Activated naive CD8-positive, alpha-beta T cell treated with anti-CD3 and anti-CD28 coated beads, Interleukin-2, amount 10 ng/mL, durations not matched to agents 7 days and 5 days (primary cell): ENCODE measurements at regions not wholly inside any gene's neighbourhood (a gene's known extent, or its start where the extent isn't known, plus 50 kb on each side); places are given as distances from the start of the nearest gene placed in this dataset.
"Not testable (repeated sequence)": the region's sequence is repeated elsewhere in the genome, so short reads cannot be mapped to it uniquely, and the experiment has no call there.

Experiments
- ATAC-seq: fragments of 150-1000 bp; cut with Tn5 transposase; one replicate; pipeline ENCODE4 v1.10.0; 2021; ENCODE audit warnings: low read depth, moderate library complexity
- POLR2A ChIA-PET: fragments of 350-600 bp; sonication (Branson Sonifier 250); formaldehyde crosslinking; loops from one replicate; lab custom pipeline; 2021; ENCODE audit warnings: antibody characterized with exemption; lab: Charles Lee
- DNase-seq: peaks from one replicate; pipeline ENCODE4 v3.0.0; 2021
- H3K27ac Mint-ChIP-seq: one replicate; pipeline ENCODE4 v1.8.0; 2022; ENCODE audit warnings: mild to moderate bottlenecking, mixed read lengths
- H3K27me3 Mint-ChIP-seq: one replicate; pipeline ENCODE4 v1.8.0; 2022; ENCODE audit warnings: mild to moderate bottlenecking, moderate library complexity, mixed read lengths
- H3K36me3 Mint-ChIP-seq: one replicate; pipeline ENCODE4 v1.8.0; 2021; ENCODE audit warnings: mild to moderate bottlenecking, mixed read lengths
- H3K4me1 Mint-ChIP-seq: one replicate; pipeline ENCODE4 v1.8.0; 2021; ENCODE audit warnings: mixed read lengths
- H3K4me3 Mint-ChIP-seq: one replicate; pipeline ENCODE4 v1.8.0; 2022; ENCODE audit warnings: mild to moderate bottlenecking, moderate library complexity, mixed read lengths
- H3K9me3 Mint-ChIP-seq: one replicate; pipeline ENCODE4 v1.8.0; 2021; ENCODE audit warnings: mixed read lengths

DNA sequence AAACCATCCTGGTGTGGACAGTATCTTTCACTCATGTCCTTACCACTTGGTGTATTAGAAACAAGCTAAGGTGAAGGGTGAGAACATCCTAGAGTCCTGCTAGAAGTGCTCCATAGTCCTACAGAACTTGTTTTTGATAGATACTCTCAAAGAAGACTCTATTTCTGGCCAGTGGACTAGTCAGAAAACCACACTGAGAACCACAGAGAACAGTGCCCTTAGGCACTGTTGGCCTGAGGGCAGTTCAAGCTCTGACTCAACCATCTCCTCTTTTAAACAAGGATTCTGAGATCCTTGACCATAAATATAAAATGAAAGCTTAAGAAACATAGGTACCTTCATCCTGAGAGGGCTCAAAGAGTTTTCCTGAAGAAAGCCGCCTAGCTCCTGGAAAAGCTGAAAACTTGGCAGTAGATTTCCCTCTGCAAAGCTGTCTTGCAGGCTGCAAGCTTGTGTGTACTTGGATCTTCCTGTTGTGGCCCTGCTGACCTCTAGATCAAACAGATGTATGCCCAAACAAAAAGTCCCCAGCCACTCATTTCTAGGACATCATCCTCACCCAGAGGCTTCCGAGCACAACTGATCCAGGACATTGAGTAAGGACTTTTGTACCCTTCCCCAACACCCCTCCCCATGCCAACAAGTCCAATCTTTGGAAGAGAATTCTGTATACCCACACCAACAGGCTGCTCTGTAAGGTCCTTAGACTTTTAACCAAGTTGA lies 111.6 kb upstream of the CXCL13 start:
- Mint-ChIP-seq H3K27ac (no peak overlapping the region), H3K4me3 (no peak overlapping the region), H3K9me3 (no peaks in the 10 kb centered on the region), H3K36me3 (no peaks in the 10 kb centered on the region), H3K27me3 (peaks cover 10% of the 10 kb centered on the region), H3K4me1 (no peaks in the 10 kb centered on the region)
- no peak for DNase-seq
- no peak for ATAC-seq
- POLR2A ChIA-PET, result no interaction called here

DNA sequence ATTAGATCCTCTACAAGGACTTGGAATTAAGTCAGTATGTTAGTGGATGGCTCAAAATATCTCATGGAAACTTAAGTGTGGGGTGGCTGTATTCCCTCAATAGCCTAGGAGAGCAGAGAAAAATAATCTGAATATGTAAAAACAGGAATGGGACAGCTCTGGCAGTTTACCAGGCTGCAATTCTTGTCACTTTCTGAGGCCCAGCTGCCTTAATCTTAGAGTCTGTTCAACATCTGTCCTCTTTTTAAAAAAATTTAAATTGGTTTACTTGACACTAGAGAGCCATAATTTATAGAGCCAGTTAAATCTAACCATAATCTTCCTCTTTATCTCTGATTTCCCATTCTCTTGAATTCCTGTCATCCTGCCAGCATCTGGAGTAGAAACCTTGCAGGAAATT lies 109.2 kb upstream of the CXCL13 start:
- Mint-ChIP-seq H3K4me3 (no peak overlapping the region), H3K9me3 (no peaks in the 10 kb centered on the region), H3K4me1 (no peaks in the 10 kb centered on the region), H3K27ac (no peak overlapping the region), H3K27me3 (peaks cover 15% of the 10 kb centered on the region), H3K36me3 (no peaks in the 10 kb centered on the region)
- POLR2A ChIA-PET, result no interaction called here
- ATAC-seq (no peak), DNase-seq (no peak)

DNA sequence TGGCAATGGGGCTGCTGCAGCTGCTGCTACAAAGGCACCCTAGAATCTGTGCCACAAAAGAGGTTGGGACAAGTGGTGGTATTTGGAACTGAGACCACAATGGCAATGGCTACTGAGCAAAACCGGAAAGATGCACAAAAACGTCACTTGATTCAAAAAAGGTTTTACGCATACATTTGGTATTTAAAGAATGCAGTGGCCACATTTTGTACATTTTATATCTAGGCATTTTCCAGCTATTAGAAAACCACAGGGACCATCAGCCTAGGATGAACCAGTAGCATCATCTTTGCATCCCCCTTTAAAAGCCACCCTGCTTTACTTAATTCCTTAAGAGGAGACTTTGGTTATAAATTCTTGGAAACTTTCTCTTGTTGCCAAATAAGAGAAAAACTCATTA lies 104.8 kb upstream of the CXCL13 start:
- Mint-ChIP-seq H3K27ac (no peak overlapping the region), H3K36me3 (no peaks in the 10 kb centered on the region), H3K4me3 (no peak overlapping the region), H3K9me3 (no peaks in the 10 kb centered on the region), H3K4me1 (no peaks in the 10 kb centered on the region), H3K27me3 (peaks cover 26% of the 10 kb centered on the region)
- DNase-seq (no peak), ATAC-seq (no peak)
- POLR2A ChIA-PET, result no interaction called here

DNA sequence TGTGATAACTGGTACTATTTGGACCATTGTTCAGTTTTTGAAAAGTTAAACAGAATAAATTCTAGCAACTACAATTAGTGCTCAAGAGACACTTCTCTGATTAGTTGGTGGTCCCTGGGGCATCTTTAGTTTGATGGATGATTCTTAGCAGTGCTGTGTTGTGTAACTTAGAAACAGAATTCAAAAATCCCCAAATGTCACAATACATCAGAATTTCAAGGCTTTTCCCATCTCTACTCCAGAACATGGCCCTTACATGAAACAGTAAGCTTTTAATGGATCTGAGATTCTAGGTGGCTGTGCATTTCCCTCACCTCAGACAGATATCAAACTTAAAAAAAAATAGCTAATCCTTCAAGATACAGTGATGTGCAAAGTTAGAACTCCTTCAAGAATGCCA lies 104.4 kb upstream of the CXCL13 start:
- H3K27me3 Mint-ChIP-seq, result peaks cover 26% of the 10 kb centered on the region
- no peak overlapping the region for H3K27ac Mint-ChIP-seq
- no peak for ATAC-seq
- H3K4me3 Mint-ChIP-seq, result no peak overlapping the region
- no peaks in the 10 kb centered on the region for H3K4me1 Mint-ChIP-seq
- no peak for DNase-seq
- no peaks in the 10 kb centered on the region for H3K9me3 Mint-ChIP-seq
- POLR2A ChIA-PET, result no interaction called here
- H3K36me3 Mint-ChIP-seq, result no peaks in the 10 kb centered on the region

DNA sequence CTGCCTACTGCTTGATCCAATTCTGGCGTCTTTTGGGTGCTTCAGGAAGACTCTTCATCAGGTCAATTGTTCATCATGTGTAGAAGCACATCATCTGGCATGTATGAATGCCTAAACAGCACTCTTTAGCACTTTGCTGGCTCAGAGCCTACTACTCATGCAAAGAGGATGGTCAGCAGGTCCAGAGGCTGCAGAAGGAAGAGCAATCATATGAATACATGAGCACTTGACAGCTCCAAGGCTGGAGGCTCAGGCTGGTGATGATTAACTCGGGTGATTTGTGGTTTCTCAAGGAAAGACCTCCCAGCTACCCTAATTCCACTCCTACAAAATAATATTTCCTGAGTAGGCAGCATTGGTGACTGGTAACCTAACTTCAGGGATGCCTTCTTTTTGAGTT lies 103.8 kb upstream of the CXCL13 start:
- H3K36me3 Mint-ChIP-seq, result no peaks in the 10 kb centered on the region
- DNase-seq, result no peak
- H3K9me3 Mint-ChIP-seq, result no peaks in the 10 kb centered on the region
- H3K4me3 Mint-ChIP-seq, result no peak overlapping the region
- peaks cover 26% of the 10 kb centered on the region for H3K27me3 Mint-ChIP-seq
- POLR2A ChIA-PET, result no interaction called here
- no peaks in the 10 kb centered on the region for H3K4me1 Mint-ChIP-seq
- ATAC-seq, result no peak
- H3K27ac Mint-ChIP-seq, result no peak overlapping the region

DNA sequence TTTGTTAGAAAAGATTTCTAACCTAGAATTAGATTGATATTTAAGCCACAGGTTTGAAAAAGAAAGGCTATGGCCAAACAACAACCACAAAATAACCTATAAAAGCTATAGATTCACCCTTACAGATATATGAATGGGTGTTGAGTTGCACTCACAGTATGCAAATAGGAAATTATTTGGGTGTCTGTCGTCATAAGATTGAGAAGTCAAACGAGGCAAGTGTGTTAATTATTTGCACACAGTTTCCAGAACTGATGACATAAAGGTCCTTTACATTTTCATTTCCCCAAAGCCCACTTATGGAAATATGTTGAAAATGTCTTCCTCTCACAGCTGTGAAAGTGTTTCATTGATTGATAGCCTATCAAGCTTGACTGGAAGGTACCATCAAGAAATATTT lies 101.2 kb upstream of the CXCL13 start:
- no peaks in the 10 kb centered on the region for H3K9me3 Mint-ChIP-seq
- ATAC-seq, result no peak
- peaks cover 22% of the 10 kb centered on the region for H3K27me3 Mint-ChIP-seq
- no peaks in the 10 kb centered on the region for H3K4me1 Mint-ChIP-seq
- no peak for DNase-seq
- no peak overlapping the region for H3K4me3 Mint-ChIP-seq
- POLR2A ChIA-PET, result no interaction called here
- H3K27ac Mint-ChIP-seq, result no peak overlapping the region
- H3K36me3 Mint-ChIP-seq, result no peaks in the 10 kb centered on the region

DNA sequence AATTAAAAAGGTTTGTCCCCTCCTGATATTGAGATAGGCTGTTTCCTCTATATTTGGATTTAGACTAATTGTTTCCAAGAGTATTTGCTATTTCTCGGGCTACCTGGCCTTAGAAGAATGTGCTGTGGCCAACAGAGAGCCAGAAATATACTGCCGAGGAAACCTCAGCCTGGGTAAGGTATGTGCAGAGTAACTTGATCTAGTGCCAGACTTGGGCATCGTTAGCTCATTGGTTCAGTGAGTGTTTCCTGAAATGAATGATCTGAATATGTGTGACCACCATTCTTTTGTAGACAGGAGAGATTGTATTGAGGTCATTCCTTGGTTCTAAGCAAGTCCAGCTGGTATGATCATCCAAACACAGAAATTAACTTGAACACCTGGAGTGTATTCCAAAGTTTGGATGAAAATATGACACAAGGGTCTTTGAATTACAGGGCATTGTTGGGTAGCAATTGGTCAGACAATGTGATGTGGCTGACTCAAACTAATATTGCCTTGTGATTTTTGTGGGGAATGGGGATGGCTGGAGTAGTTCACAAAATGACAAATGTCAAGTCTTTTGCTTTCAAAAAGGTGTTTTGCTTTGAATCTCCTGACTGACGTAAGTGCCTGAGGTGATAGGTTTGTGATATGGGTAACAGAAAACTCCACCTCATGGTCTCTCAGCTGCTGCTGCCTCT lies 100.2 kb upstream of the CXCL13 start:
- no peaks in the 10 kb centered on the region for H3K36me3 Mint-ChIP-seq
- ATAC-seq (no peak), DNase-seq (no peak)
- POLR2A ChIA-PET, result no interaction called here
- H3K4me3 Mint-ChIP-seq, result no peak overlapping the region
- H3K27me3 Mint-ChIP-seq, result peaks cover 22% of the 10 kb centered on the region
- no peaks in the 10 kb centered on the region for H3K9me3 Mint-ChIP-seq
- no peak overlapping the region for H3K27ac Mint-ChIP-seq
- no peaks in the 10 kb centered on the region for H3K4me1 Mint-ChIP-seq

DNA sequence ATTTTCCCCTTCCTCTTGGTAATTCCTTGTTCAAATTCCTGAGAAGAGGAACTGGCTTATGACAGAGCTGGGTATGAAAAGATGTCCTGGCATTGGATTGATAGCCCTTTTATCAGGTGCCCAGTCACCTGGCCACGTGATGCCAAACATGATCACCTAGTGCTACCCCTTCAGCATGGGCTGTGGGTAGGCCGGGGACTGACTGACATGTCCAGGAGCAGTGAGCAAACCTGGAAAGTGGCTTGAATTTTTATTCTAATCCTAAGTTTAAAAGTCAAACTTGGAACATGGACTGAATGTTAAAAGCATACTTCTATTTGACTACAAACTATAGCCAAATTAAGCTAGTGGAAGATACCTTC lies 99.7 kb upstream of the CXCL13 start:
- POLR2A ChIA-PET, result no interaction called here
- Mint-ChIP-seq H3K27ac (no peak overlapping the region), H3K27me3 (peaks cover 22% of the 10 kb centered on the region), H3K36me3 (no peaks in the 10 kb centered on the region), H3K4me3 (no peak overlapping the region), H3K9me3 (no peaks in the 10 kb centered on the region), H3K4me1 (no peaks in the 10 kb centered on the region)
- ATAC-seq (no peak), DNase-seq (no peak)

DNA sequence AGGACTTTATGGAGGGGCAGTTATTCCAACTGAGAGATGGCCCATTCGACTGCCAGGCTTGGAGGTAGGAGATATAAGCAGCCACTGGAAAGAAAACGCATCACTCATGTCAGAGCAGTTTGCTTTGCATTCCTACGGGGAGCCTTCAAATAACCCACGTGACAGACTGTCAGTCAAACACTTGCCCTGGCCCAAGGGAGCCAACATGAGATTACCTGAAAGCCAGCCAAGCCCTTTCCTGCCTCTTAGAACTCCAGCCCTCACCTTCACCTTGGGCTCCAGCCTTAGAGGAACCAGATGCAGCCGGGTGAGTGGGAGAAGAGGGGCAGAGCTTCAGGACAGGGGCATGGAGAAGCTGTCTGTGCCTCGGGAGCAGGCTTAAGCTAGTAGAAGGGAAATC lies 95.3 kb upstream of the CXCL13 start:
- DNase-seq (no peak), ATAC-seq (no peak)
- Mint-ChIP-seq H3K27me3 (peaks cover under 1% of the 10 kb centered on the region), H3K9me3 (no peaks in the 10 kb centered on the region), H3K27ac (no peak overlapping the region), H3K4me1 (no peaks in the 10 kb centered on the region), H3K36me3 (no peaks in the 10 kb centered on the region), H3K4me3 (no peak overlapping the region)
- POLR2A ChIA-PET, result no interaction called here

DNA sequence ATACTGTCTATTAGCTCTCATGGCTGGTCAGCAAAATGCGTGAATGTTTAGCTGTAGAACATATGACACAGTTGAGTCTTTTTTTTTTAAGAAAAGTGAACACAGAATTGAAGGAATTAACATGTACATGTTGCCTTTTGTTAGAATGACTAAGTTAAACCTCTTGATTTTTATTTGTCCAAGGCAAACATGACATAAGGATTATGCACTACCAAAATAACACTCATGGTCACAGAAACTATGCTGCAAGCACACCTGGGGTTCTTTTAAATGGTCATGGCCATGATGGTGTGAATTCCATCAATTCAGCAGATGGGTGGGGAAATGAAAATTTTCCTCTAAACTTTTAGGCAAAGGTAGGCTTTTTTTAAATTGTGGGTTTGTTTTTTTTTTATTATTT lies 80.1 kb upstream of the CXCL13 start:
- no peaks in the 10 kb centered on the region for H3K36me3 Mint-ChIP-seq
- POLR2A ChIA-PET, result no interaction called here
- H3K4me3 Mint-ChIP-seq, result no peak overlapping the region
- no peak for DNase-seq
- ATAC-seq, result no peak
- H3K4me1 Mint-ChIP-seq, result no peaks in the 10 kb centered on the region
- H3K9me3 Mint-ChIP-seq, result peaks cover 4% of the 10 kb centered on the region
- no peak overlapping the region for H3K27ac Mint-ChIP-seq
- peaks cover 21% of the 10 kb centered on the region for H3K27me3 Mint-ChIP-seq

DNA sequence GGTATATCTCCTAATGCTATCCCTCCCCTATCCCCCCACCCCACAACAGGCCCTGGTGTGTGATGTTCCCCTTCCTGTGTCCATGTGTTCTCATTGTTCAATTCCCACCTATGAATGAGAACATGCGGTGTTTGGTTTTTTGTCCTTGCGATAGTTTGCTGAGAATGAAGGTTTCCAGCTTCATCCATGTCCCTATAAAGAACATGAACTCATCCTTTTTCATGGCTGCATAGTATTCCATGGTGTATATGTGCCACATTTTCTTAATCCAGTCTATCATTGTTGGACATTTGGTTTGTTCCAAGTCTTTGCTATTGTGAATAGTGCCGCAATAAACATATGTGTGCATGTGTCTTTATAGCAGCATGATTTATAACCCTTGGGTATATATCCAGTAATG lies 77.7 kb upstream of the CXCL13 start:
- POLR2A ChIA-PET, H3K4me3 Mint-ChIP-seq, H3K36me3 Mint-ChIP-seq, H3K4me1 Mint-ChIP-seq, ATAC-seq, H3K27ac Mint-ChIP-seq, DNase-seq, H3K9me3 Mint-ChIP-seq: not testable (repeated sequence)
- peaks cover 13% of the 10 kb centered on the region for H3K27me3 Mint-ChIP-seq

DNA sequence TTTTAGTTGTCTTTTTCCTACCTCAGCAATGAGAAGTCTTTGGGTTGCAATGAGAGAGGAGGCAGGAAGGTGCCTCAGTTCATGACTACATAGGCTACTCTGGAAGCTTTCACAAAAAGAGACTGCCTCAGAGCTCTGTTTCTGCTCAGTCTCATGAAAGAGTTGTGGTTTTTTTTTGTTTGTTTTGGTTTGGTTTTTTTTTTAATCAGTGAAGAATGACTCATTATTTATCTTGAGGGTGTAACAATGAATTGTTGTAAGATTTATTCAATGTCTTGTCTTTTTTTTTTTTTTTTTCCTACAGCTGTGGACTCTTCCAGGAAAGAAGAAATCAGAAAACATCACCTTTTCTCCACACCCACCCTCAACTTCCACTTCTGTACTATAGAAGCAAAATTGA lies 67.5 kb upstream of the CXCL13 start:
- Mint-ChIP-seq H3K27me3 (peaks cover 29% of the 10 kb centered on the region), H3K36me3 (no peaks in the 10 kb centered on the region), H3K9me3 (peaks cover 6% of the 10 kb centered on the region), H3K27ac (no peak overlapping the region), H3K4me1 (no peaks in the 10 kb centered on the region), H3K4me3 (no peak overlapping the region)
- POLR2A ChIA-PET, result no interaction called here
- DNase-seq, result no peak
- ATAC-seq, result no peak

DNA sequence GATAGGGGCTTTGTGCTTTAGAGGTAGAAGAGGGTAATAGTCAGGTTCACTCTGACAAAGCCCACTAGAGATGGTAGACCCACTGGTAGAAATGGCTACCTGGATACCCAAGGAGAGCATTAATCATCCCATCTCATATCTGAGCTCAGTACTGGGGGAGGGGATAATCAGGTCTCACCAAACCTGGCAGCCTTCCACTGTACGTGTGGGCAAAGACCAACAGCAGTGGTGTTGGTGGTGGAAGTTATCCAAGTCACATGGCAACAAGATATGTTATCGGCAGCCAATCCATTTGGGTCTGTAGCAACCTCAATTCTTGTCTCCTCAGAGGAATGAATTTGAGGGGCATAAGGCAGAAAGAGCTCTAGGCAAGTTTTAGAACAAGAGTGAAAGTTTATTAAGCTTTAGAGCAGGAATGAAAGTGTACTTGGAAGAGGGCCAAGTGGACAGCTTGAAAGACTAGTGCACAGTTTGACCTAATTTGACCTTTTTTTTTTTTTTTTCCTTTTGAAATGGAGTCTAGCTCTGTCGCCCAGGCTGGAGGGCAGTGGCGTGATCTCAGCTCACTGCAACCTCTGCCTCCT lies 67.0 kb upstream of the CXCL13 start:
- Mint-ChIP-seq H3K9me3 (peaks cover 6% of the 10 kb centered on the region), H3K4me1 (no peaks in the 10 kb centered on the region), H3K4me3 (no peak overlapping the region), H3K36me3 (no peaks in the 10 kb centered on the region), H3K27me3 (peaks cover 32% of the 10 kb centered on the region), H3K27ac (no peak overlapping the region)
- POLR2A ChIA-PET, result no interaction called here
- DNase-seq (no peak), ATAC-seq (no peak)
